ENCODE measurements at regions not wholly inside any gene's neighbourhood (a gene's known extent, or its start where the extent isn't known, plus 50 kb on each side); places are given as distances from the start of the nearest gene placed in this dataset.

DNA sequence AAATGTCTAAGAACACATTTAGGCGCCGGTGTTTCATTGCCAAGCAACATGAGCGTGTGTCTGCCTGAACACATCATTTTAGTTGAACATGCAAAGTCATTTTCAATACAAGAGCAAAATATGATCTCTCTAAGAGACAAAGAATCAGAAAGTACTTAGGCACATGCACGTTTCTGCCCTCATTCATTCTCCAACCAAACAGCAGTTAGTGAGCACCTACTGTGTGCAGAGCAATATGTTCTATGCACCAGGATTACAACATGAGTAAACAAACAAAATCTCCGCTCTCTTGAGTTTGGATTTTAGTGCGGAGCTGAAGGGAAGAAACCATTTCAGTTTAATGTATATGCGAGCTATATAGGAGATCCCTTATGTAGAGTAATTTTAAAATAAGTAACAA, 71.6 kb upstream of the KLF6 start:
- TF ChIP-seq, protein P1, sequence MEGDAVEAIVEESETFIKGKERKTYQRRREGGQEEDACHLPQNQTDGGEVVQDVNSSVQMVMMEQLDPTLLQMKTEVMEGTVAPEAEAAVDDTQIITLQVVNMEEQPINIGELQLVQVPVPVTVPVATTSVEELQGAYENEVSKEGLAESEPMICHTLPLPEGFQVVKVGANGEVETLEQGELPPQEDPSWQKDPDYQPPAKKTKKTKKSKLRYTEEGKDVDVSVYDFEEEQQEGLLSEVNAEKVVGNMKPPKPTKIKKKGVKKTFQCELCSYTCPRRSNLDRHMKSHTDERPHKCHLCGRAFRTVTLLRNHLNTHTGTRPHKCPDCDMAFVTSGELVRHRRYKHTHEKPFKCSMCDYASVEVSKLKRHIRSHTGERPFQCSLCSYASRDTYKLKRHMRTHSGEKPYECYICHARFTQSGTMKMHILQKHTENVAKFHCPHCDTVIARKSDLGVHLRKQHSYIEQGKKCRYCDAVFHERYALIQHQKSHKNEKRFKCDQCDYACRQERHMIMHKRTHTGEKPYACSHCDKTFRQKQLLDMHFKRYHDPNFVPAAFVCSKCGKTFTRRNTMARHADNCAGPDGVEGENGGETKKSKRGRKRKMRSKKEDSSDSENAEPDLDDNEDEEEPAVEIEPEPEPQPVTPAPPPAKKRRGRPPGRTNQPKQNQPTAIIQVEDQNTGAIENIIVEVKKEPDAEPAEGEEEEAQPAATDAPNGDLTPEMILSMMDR (IDR thresholded peaks at IDR 0.05) = no peak
- TF ChIP-seq EP300 (IDR thresholded peaks at IDR 0.05) (no peak), POLR2A (IDR thresholded peaks at IDR 0.05) (no peak)
